SU-DHL-6 (cell line): ENCODE measurements at regions not wholly inside any gene's neighbourhood (a gene's known extent, or its start where the extent isn't known, plus 50 kb on each side); places are given as distances from the start of the nearest gene placed in this dataset.

Experiments
- EZH2phosphoT487 ChIP-seq: fragments of 200-600 bp; sonication (generic), shearing (Covaris generic); conservative IDR thresholded peaks from 2 replicates; pipeline ENCODE4 v1.6.1; 2018; ENCODE audit warnings: mild to moderate bottlenecking, antibody characterized with exemption, low read length, moderate library complexity, mixed read lengths
- TF ChIP-seq, protein P1 (sequence below): fragments of 200-600 bp; sonication (generic); IDR thresholded peaks from one replicate; pipeline ENCODE4 v1.5.1; 2017; ENCODE audit warnings: antibody characterized with exemption, mild to moderate bottlenecking, low read length, moderate library complexity; ENCODE audit not compliant: insufficient read depth, poor library complexity, severe bottlenecking

- TF ChIP-seq, protein P1, sequence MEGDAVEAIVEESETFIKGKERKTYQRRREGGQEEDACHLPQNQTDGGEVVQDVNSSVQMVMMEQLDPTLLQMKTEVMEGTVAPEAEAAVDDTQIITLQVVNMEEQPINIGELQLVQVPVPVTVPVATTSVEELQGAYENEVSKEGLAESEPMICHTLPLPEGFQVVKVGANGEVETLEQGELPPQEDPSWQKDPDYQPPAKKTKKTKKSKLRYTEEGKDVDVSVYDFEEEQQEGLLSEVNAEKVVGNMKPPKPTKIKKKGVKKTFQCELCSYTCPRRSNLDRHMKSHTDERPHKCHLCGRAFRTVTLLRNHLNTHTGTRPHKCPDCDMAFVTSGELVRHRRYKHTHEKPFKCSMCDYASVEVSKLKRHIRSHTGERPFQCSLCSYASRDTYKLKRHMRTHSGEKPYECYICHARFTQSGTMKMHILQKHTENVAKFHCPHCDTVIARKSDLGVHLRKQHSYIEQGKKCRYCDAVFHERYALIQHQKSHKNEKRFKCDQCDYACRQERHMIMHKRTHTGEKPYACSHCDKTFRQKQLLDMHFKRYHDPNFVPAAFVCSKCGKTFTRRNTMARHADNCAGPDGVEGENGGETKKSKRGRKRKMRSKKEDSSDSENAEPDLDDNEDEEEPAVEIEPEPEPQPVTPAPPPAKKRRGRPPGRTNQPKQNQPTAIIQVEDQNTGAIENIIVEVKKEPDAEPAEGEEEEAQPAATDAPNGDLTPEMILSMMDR, result no peak
- TF ChIP-seq EZH2phosphoT487, result no peak
Measured at GRCh38 chr13:76703216-76703615, 183.0 kb downstream of the KCTD12 start.
